Sigmoid colon (tissue), 6 donors: ENCODE measurements at regions not wholly inside any gene's neighbourhood (a gene's known extent, or its start where the extent isn't known, plus 50 kb on each side); places are given as distances from the start of the nearest gene placed in this dataset.

ENCODE experiments used
- DNase-seq: peaks from one replicate; pipeline ENCODE4 v3.0.0-alpha.2; 2019
- H3K27ac ChIP-seq, 4 donors: fragments of 200-600 bp; sonication (generic); one replicate each; pipeline ENCODE4 v1.5.1; 2016 to 2019; ENCODE audit warnings: mild to moderate bottlenecking in 1 of 4
- H3K27me3 ChIP-seq, 3 donors: fragments of 200-600 bp; sonication (generic); one replicate each; pipeline ENCODE4 v1.5.1; 2019; ENCODE audit warnings: mild to moderate bottlenecking in 1 of 3
- H3K36me3 ChIP-seq, 4 donors: fragments of 200-600 bp; sonication (generic); one replicate each; pipeline ENCODE4 v1.5.1; 2016 to 2019
- H3K4me1 ChIP-seq, 4 donors: fragments of 200-600 bp; sonication (generic); one replicate each; pipeline ENCODE4 v1.5.1; 2017 to 2019
- H3K4me3 ChIP-seq, 4 donors: fragments of 200-600 bp; sonication (generic); one replicate each; pipeline ENCODE4 v1.5.1; 2017 to 2019; ENCODE audit warnings: mild to moderate bottlenecking in 2 of 4, moderate library complexity in 1 of 4
- H3K9me3 ChIP-seq, 4 donors: fragments of 200-600 bp in 3 of 4; sonication (generic) in 3 of 4; one replicate each; pipeline versions ENCODE4 v1.5.1 to v1.6.1; 2013 to 2019
- EP300 ChIP-seq, 4 donors: sonication (generic); formaldehyde crosslinking; IDR thresholded peaks; one replicate each; pipeline ENCODE4 v1.6.1; 2017; ENCODE audit warnings: antibody characterized with exemption in 4 of 4
- POLR2A ChIP-seq, 2 donors: fragments of 450-650 bp; IDR thresholded peaks; one replicate each; pipeline ENCODE4 v1.6.1; 2016; ENCODE audit warnings: antibody characterized with exemption in 2 of 2, mild to moderate bottlenecking in 2 of 2, moderate library complexity in 2 of 2
- POLR2AphosphoS5 ChIP-seq, 4 donors: sonication (generic); formaldehyde crosslinking; IDR thresholded peaks; one replicate each; pipeline ENCODE4 v1.6.1; 2017; ENCODE audit warnings: antibody characterized with exemption in 4 of 4
- WGBS, 2 donors: extraction: QIAGEN DNeasy Blood & Tissue Kit; methylation state at CpG; one replicate each; pipeline ENCODE4 v1.1.7; 2013; 5-methylcytosine and 5-hydroxymethylcytosine counted together
- intact Hi-C: fragments of 100-400 bp; cut with DNase I; formaldehyde crosslinking; loops from one replicate; pipeline ENCODE4 v1.15.1; 2023
- TF ChIP-seq, protein P1 (sequence below), 4 experiments: fragments of 450-650 bp in 3 of 4; fragments of 200-600 bp in 1 of 4; IDR thresholded peaks; one replicate each; pipeline ENCODE4 v1.5.1; 2016 to 2019; ENCODE audit warnings: antibody characterized with exemption in 4 of 4, mild to moderate bottlenecking in 3 of 4, moderate library complexity in 2 of 4
- donor health status: healthy with polysubstance abuse.
- donor health status: healthy.

DNA sequence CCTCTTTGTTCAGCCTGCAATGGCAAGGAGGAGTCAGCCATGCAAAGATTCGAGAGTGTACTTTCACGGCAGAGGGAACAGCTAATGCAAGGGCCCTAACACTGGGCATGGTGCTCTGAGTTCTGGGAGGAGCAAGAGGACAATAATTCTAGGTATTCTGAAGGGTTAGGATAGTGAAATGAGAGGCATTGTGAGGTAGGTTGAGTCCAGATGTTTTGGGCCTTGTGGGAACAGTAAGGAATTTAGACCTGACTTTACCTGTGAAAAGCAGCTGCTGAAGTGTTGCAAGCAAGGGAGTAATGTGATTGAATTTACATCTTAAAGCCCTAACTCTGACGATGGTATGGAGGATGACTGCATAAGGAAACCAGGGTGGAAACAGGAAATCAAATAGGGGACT is 211.6 kb downstream of the CNTN3 start:
- intact Hi-C loops: no loop called here
- Histone ChIP-seq H3K9me3 (peaks cover 0 to 2% (median under 1%) of the 10 kb centered on the region in 4 donors), H3K4me1 (no peaks in the 10 kb centered on the region), H3K36me3 (no peaks in the 10 kb centered on the region), H3K27ac (no peak overlapping the region), H3K4me3 (no peak overlapping the region), H3K27me3 (no peaks in the 10 kb centered on the region)
- 76 to 91% methylated on average over 3 of the region's 3 CpGs for WGBS, 2 donors
- no peak for DNase-seq
- TF ChIP-seq, protein P1, sequence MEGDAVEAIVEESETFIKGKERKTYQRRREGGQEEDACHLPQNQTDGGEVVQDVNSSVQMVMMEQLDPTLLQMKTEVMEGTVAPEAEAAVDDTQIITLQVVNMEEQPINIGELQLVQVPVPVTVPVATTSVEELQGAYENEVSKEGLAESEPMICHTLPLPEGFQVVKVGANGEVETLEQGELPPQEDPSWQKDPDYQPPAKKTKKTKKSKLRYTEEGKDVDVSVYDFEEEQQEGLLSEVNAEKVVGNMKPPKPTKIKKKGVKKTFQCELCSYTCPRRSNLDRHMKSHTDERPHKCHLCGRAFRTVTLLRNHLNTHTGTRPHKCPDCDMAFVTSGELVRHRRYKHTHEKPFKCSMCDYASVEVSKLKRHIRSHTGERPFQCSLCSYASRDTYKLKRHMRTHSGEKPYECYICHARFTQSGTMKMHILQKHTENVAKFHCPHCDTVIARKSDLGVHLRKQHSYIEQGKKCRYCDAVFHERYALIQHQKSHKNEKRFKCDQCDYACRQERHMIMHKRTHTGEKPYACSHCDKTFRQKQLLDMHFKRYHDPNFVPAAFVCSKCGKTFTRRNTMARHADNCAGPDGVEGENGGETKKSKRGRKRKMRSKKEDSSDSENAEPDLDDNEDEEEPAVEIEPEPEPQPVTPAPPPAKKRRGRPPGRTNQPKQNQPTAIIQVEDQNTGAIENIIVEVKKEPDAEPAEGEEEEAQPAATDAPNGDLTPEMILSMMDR (IDR thresholded peaks at IDR 0.05): no peak
- TF ChIP-seq POLR2A (IDR thresholded peaks at IDR 0.05) (no peak), POLR2AphosphoS5 (IDR thresholded peaks at IDR 0.05) (no peak), EP300 (IDR thresholded peaks at IDR 0.05) (no peak)

DNA sequence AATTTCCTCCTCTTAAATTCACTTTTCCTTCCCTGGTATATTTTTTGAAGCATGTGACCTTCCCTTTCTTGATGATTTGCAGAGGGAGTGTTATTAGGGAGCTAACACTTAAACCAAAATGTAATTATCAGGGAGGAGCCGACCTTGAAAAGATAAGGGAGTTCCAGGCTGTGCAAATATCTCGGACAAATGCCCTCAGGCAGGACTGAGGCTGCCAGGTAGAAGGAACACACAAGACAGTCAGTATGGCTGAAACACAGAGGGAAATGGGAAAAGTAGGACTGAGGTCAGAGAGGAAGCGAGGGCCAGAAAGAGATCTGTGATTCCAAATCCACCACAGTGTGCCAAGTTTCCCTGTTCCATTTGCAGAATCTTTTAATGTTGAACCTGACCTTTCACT is 221.0 kb downstream of the CNTN3 start:
- no peak for DNase-seq
- H3K36me3 ChIP-seq: no peaks in the 10 kb centered on the region
- peaks cover 0 to 3% (median 3%) of the 10 kb centered on the region in 4 donors for H3K9me3 ChIP-seq
- TF ChIP-seq, protein P1 (IDR thresholded peaks at IDR 0.05): no peak
- H3K27ac ChIP-seq: no peak overlapping the region
- intact Hi-C loops: no loop called here
- WGBS, 2 donors: 55 to 65% methylated on average over 3 of the region's 3 CpGs
- H3K4me3 ChIP-seq: no peak overlapping the region
- H3K4me1 ChIP-seq: peaks cover 0 to 5% (median 0%) of the 10 kb centered on the region in 4 donors
- no peaks in the 10 kb centered on the region for H3K27me3 ChIP-seq

DNA sequence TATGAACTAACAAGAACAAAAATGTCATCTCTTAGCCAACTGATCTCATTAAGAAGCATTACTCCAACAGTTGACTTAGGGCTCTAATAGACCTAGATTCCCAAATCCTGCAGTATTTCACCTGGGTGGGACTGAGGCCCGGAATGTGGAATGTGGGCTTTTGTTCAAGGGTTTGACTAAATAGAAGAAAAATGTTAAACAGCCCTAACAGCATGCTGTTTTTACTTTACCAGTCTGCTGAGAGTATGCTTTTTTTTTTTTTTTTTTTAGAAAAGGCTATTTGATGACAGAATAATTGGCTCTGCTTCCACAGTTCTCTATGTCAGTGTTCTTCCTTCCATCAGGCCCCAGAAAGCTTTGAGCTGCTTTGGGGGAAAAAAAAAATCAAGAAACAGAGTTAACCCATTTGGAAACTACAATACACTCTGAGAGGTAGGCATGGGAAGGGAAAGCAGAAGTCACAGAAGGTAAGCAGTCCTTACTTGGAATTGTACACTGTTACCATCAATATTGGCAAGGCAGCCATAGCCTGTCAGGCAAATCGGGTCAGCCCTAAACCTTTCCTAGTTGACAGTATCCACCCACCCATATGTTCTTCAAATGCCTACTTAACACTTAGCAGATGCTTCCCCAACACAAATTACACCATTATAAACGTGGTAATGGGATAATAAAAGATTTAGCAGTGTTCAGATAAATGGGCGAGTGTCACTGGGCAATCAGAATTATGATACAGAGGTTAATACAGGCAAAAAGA is 224.2 kb downstream of the CNTN3 start:
- Histone ChIP-seq H3K9me3 (no peaks in the 10 kb centered on the region), H3K4me1 (peaks cover 0 to 5% (median 0%) of the 10 kb centered on the region in 4 donors), H3K4me3 (no peak overlapping the region), H3K36me3 (no peaks in the 10 kb centered on the region), H3K27ac (no peak overlapping the region), H3K27me3 (no peaks in the 10 kb centered on the region)
- TF ChIP-seq EP300 (IDR thresholded peaks at IDR 0.05): no peak
- TF ChIP-seq, protein P1 (IDR thresholded peaks at IDR 0.05): no peak
- no peak for TF ChIP-seq POLR2AphosphoS5 (IDR thresholded peaks at IDR 0.05)
- no peak for TF ChIP-seq POLR2A (IDR thresholded peaks at IDR 0.05)
- intact Hi-C loops: no loop called here
- WGBS, 2 donors: 66 to 69% methylated on average over 4 of the region's 4 CpGs
- DNase-seq: no peak

- WGBS, 2 donors: 83 to 88% methylated on average over 2 of the region's 2 CpGs
- DNase-seq: no peak
- TF ChIP-seq POLR2A (IDR thresholded peaks at IDR 0.05) (no peak), EP300 (IDR thresholded peaks at IDR 0.05) (no peak), POLR2AphosphoS5 (IDR thresholded peaks at IDR 0.05) (no peak)
- TF ChIP-seq, protein P1 (IDR thresholded peaks at IDR 0.05): no peak
- intact Hi-C loops: no loop called here
- Histone ChIP-seq H3K27me3 (no peaks in the 10 kb centered on the region), H3K36me3 (no peaks in the 10 kb centered on the region), H3K9me3 (no peaks in the 10 kb centered on the region), H3K4me1 (peaks cover 0 to 5% (median 0%) of the 10 kb centered on the region in 4 donors), H3K4me3 (no peak overlapping the region), H3K27ac (no peak overlapping the region)
Measured at GRCh38 chr3:74387111-74387735, 227.2 kb downstream of the CNTN3 start.
